Mucosa of rectum (tissue), 2 donors: ENCODE measurements at regions not wholly inside any gene's neighbourhood (a gene's known extent, or its start where the extent isn't known, plus 50 kb on each side); places are given as distances from the start of the nearest gene placed in this dataset.

Source experiments
- H3K27ac ChIP-seq, 2 donors: one replicate each; pipeline ENCODE4 v1.7.0; 2013; ENCODE audit warnings: inconsistent platforms in 2 of 2, low read depth in 2 of 2, low read length in 2 of 2
- H3K27me3 ChIP-seq, 2 donors: one replicate each; pipeline ENCODE4 v1.7.0; 2013; ENCODE audit warnings: low read length in 2 of 2; ENCODE audit not compliant: control insufficient read depth in 2 of 2, insufficient read depth in 2 of 2
- H3K36me3 ChIP-seq, 2 donors: one replicate each; pipeline ENCODE4 v1.7.0; 2013; ENCODE audit warnings: low read length in 2 of 2; ENCODE audit not compliant: control insufficient read depth in 2 of 2, insufficient read depth in 2 of 2
- H3K4me1 ChIP-seq, 2 donors: one replicate each; pipeline ENCODE4 v1.7.0; 2013; ENCODE audit warnings: low read length in 2 of 2, mild to moderate bottlenecking in 1 of 2; ENCODE audit not compliant: control insufficient read depth in 2 of 2, insufficient read depth in 2 of 2
- H3K4me3 ChIP-seq, 2 donors: one replicate each; pipeline ENCODE4 v1.7.0; 2013; ENCODE audit warnings: low read length in 2 of 2
- H3K9ac ChIP-seq, 2 donors: one replicate each; pipeline ENCODE4 v1.7.0; 2013; ENCODE audit warnings: low read length in 2 of 2, low read depth in 1 of 2, mild to moderate bottlenecking in 1 of 2
- H3K9me3 ChIP-seq, 2 donors: one replicate each; pipeline ENCODE4 v1.7.0; 2013; ENCODE audit warnings: low read length in 2 of 2; ENCODE audit not compliant: control insufficient read depth in 2 of 2
- donor health status: healthy.
- donor health status: Normal muscosa, but diverticular disease.

DNA sequence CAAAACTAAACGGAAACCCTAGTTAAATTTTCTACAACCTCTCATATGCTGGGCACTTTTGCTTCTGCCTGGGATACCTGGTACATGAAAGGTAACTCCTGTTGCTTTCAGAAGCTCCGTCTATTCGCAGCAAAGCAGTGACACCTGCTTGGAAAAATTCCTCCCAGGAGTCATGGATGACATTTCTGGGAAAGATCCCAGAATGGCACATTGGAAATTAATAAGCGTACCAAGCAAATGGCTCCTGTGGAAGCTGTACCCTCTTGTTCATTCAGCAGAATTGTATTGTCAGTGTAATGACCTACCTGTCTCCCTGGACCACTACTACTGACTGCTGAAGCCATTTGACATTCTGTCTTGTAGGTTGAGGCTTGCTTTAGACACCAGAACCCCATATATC, 349.7 kb upstream of the NOCT start:
- no peak overlapping the region for H3K9ac ChIP-seq
- H3K27me3 ChIP-seq = no peaks in the 10 kb centered on the region
- H3K4me3 ChIP-seq = no peak overlapping the region
- no peaks in the 10 kb centered on the region for H3K36me3 ChIP-seq
- H3K9me3 ChIP-seq = no peaks in the 10 kb centered on the region
- no peak overlapping the region for H3K27ac ChIP-seq
- no peaks in the 10 kb centered on the region for H3K4me1 ChIP-seq

DNA sequence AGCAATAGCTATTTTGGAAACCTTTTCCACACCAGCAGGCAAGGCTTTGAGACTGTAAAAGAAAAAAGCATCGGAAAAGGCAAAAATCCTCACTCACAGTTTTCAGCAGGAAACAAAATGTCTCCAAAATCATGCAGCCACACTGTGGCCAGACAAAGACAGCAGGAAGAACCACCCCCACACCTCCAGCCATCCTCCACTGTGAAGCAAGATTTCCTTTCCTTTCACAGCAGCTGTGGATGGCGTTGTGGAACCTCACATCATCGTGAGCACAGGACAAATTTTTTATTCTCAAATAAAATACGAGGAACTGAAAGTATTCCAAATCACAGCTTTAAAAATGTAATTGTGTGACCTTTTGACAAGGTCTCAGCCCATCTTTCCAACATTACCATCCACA, 351.7 kb upstream of the NOCT start:
- H3K4me1 ChIP-seq = no peaks in the 10 kb centered on the region
- H3K36me3 ChIP-seq = no peaks in the 10 kb centered on the region
- H3K9ac ChIP-seq = no peak overlapping the region
- H3K9me3 ChIP-seq = no peaks in the 10 kb centered on the region
- no peak overlapping the region for H3K4me3 ChIP-seq
- no peaks in the 10 kb centered on the region for H3K27me3 ChIP-seq
- no peak overlapping the region for H3K27ac ChIP-seq

DNA sequence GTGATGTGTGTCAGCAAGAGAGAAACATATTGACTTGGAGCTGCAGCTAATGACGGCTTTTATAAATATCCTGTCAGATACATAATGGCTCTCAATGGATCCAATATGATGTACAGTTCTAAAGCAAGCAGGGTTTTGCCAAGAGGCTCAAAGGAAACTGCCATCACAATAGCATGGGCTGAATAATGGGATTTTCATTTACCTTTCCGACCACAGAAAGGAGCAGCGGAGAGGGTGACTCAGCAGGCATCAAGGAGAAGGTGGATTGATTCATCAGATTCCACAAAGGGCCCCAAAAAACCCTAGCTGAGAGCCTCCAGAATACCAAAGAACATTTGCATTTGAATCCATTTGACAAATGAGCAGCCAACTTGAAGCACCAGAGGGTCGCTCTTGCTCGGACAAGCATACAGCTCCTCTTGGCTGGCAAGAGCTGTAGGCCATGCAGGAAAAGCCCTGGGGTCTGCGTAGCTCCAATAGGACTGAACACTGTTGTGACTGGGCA, 355.7 kb upstream of the NOCT start:
- H3K4me3 ChIP-seq = no peak overlapping the region
- no peaks in the 10 kb centered on the region for H3K27me3 ChIP-seq
- H3K27ac ChIP-seq = no peak overlapping the region
- no peak overlapping the region for H3K9ac ChIP-seq
- no peaks in the 10 kb centered on the region for H3K36me3 ChIP-seq
- no peaks in the 10 kb centered on the region for H3K4me1 ChIP-seq
- H3K9me3 ChIP-seq = no peaks in the 10 kb centered on the region

DNA sequence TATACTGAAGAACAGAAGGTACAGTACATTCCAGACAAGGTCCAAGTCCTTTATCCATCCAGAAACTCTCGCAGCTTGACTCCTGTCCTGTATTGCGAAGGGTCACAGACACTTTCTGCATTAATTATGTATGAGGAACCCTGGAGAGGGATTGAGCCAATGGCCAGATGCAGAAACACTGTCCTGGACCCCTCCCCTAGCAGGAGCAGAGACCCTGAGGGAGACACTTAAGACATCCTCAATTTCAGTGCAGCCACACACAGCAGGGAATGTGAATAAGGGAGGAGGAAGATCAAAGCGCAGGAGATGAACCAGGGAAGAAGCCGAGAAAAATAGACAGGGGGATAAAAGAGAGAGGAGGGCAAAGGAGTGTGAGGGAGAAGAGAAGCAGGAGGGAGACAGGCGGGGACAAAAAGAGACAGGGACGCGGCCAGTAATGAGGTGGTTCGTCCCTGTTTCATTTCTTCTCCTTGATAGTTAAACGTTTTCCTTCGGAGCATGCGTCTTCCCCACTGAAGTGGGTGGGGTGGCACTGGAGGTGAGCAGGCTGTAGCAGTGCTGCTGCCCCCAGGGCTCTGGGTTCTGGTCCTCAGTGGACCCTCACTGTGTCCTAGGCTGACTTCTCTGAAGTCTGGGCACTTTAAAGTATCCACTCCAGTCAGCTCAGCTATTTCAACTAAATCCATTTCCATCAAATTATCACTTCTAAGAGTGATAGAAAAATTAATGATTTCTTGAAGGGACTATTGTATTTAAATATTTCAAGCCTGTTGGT, 356.4 kb upstream of the NOCT start:
- H3K27ac ChIP-seq = no peak overlapping the region
- H3K36me3 ChIP-seq = no peaks in the 10 kb centered on the region
- H3K27me3 ChIP-seq = no peaks in the 10 kb centered on the region
- H3K4me3 ChIP-seq = no peak overlapping the region
- no peaks in the 10 kb centered on the region for H3K4me1 ChIP-seq
- H3K9ac ChIP-seq = no peak overlapping the region
- H3K9me3 ChIP-seq = no peaks in the 10 kb centered on the region

DNA sequence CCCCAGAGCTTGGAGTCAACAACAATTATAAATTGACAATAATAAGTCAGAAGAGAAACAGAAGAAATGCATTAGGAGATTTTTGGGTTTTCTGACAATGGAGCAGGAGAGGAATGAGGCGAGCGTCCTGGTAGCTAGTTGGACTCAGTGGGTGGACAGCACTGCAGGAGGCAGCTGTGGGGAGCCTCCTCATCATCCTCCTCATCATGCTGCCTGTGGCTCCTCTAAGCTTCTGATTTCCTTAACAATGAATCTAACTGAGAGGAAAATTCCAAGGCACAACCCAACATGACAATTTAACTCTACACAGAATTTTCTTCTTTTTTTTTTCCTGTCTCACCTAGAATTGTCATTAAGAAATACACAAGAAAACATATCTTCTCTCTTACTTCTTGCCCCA, 357.1 kb upstream of the NOCT start:
- no peaks in the 10 kb centered on the region for H3K27me3 ChIP-seq
- H3K27ac ChIP-seq = no peak overlapping the region
- H3K4me1 ChIP-seq = no peaks in the 10 kb centered on the region
- H3K4me3 ChIP-seq = no peak overlapping the region
- H3K36me3 ChIP-seq = no peaks in the 10 kb centered on the region
- H3K9me3 ChIP-seq = no peaks in the 10 kb centered on the region
- H3K9ac ChIP-seq = no peak overlapping the region

DNA sequence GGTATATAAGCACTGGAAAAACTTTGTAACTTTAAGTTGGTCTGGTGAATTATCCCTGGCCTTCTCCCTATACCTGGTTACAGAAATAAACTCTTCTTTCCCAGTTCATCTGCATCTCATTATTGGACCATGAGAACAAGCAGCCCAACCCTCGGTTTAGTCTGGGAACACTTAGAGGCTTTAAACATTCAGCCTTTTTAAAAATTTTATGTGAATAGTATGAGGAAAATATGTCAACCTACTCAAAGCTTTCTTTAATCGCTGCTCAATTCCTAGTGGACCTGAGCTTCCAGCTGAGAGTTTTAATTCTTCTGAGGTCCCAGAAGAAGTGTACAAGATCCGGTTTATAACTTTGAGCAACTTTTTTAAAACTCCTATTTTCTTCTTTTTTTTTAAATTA, 358.6 kb upstream of the NOCT start:
- Histone ChIP-seq H3K4me1 (no peaks in the 10 kb centered on the region), H3K9ac (no peak overlapping the region), H3K36me3 (no peaks in the 10 kb centered on the region), H3K27ac (no peak overlapping the region), H3K4me3 (no peak overlapping the region), H3K9me3 (no peaks in the 10 kb centered on the region), H3K27me3 (no peaks in the 10 kb centered on the region)

DNA sequence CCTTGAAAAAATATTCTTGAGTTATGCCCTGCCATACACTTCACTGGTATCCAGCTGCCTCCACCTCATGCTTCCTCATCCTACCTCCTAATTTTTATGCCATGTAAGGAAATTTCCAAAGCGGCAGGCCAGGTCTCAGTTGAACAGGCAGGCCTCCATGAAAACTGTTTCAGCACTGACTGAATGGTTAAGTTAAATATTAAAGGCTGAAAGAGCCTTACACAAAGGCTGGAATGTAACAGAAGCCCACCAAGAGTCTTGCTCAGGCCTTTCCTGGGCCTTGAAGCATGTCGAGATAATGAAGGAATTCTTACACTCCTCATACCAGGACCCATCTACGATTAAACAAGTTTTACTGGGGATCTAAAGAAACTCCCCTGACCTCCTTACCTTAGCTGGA, 359.6 kb upstream of the NOCT start:
- no peak overlapping the region for H3K9ac ChIP-seq
- H3K27me3 ChIP-seq = no peaks in the 10 kb centered on the region
- no peaks in the 10 kb centered on the region for H3K36me3 ChIP-seq
- H3K4me3 ChIP-seq = no peak overlapping the region
- no peak overlapping the region for H3K27ac ChIP-seq
- no peaks in the 10 kb centered on the region for H3K9me3 ChIP-seq
- no peaks in the 10 kb centered on the region for H3K4me1 ChIP-seq

DNA sequence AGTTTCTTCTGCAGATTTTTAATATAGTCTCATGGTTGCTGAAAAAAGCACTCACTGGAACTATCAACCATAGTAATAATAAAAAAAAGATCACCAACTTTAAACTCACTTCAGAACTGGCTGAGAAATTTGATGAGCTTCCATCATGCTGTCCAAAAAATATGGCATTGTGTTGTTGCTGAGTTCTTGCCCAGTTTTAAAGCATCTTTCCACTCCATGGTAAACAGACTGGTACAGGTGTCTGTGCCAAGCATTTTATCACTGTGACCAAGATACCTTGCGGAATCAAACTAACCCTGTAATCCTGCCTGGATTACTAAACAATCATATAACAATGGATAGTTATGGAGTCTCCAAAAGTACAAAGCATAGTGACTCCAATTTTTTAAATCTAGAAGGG, 360.3 kb upstream of the NOCT start:
- H3K27ac ChIP-seq = no peak overlapping the region
- no peaks in the 10 kb centered on the region for H3K27me3 ChIP-seq
- H3K4me1 ChIP-seq = no peaks in the 10 kb centered on the region
- H3K9ac ChIP-seq = no peak overlapping the region
- no peaks in the 10 kb centered on the region for H3K36me3 ChIP-seq
- H3K4me3 ChIP-seq = no peak overlapping the region
- H3K9me3 ChIP-seq = no peaks in the 10 kb centered on the region

DNA sequence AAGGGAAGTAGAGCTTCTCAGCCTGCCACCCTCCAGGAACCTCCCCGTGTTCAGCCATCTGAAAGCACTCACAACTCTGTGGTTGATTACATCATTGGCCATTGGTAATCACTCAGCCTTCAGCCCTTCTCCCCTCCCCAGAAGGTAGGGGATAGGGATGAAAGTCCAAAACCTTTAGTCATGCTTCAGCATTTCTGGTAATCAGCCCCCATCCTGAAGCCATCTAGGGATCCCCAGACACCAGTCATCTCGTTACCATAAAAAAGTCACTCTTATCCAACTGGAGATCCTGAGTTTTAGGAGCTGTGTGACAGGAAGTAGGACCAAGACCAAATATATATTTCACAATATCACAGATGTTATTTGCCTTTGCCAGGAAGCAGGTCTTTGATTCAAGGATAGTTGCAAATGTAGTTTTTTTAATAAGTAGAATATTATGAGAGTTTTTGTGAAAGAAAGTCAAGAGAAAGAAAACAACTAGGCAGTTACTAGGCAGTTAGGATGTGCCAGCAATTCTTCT, 364.6 kb upstream of the NOCT start:
- Histone ChIP-seq H3K9ac (no peak overlapping the region), H3K36me3 (no peaks in the 10 kb centered on the region), H3K27ac (no peak overlapping the region)

DNA sequence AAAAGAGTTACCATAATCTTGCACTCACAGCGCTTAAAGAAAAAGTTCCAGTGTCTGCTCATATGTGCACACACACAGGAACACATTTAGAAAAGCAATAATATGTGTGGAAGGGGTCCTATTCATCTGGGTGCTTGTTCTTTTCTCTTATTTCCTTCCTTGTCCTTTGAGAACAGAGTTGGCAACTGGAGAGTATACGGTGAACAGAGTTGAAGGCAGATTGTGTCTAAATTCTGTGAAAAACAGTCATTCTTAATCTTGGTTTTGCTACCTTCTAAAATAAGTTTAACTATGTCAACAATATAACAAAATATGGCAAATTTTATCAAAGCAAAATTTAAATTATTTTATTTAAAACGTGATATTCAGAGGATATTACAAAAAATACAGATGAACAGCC, 365.1 kb upstream of the NOCT start:
- no peak overlapping the region for H3K27ac ChIP-seq
- no peaks in the 10 kb centered on the region for H3K4me1 ChIP-seq
- no peak overlapping the region for H3K9ac ChIP-seq
- H3K36me3 ChIP-seq = no peaks in the 10 kb centered on the region
- no peaks in the 10 kb centered on the region for H3K9me3 ChIP-seq
- H3K27me3 ChIP-seq = no peaks in the 10 kb centered on the region
- no peak overlapping the region for H3K4me3 ChIP-seq

More for the DNA sequence above, 364.6 kb upstream of the NOCT start:
- no peaks in the 10 kb centered on the region for H3K9me3 ChIP-seq
- H3K4me3 ChIP-seq = no peak overlapping the region
- no peaks in the 10 kb centered on the region for H3K27me3 ChIP-seq
- no peaks in the 10 kb centered on the region for H3K4me1 ChIP-seq
